Hematopoietic multipotent progenitor cell treated with erythropoietin and hydrocortisone succinate and interleukin-3 and kit ligand, for 8 days (in vitro differentiated cells): ENCODE measurements at regions not wholly inside any gene's neighbourhood (a gene's known extent, or its start where the extent isn't known, plus 50 kb on each side); places are given as distances from the start of the nearest gene placed in this dataset.
A peak's percentile ranks its signal among the peaks of the same experiment; 100 is the strongest.
"Not testable (repeated sequence)": the region's sequence is repeated elsewhere in the genome, so short reads cannot be mapped to it uniquely, and the experiment has no call there.

ENCODE experiments used
- DNase-seq: peaks from one replicate; pipeline ENCODE4 v3.0.0-alpha.2; 2015

DNA sequence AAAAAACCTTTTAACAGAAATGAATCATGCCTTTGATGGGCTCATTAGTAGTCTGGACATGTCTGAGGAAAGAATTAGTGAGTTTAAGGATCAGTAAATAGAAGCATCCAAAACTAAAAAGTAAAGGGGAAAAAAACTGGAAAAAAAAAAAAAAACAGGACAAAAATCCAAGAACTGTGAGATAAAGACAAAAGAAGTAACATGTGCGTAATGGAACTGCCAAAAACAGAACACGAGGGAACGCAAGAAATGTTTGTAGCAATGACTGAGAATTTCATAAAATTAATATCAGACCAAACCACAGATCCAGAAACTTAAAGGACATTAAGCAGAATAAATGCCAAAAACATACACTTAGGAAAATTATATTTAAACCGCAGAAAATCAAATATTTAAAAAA is 77.4 kb downstream of the MS4A13 start:
- DNase-seq, result no peak

DNA sequence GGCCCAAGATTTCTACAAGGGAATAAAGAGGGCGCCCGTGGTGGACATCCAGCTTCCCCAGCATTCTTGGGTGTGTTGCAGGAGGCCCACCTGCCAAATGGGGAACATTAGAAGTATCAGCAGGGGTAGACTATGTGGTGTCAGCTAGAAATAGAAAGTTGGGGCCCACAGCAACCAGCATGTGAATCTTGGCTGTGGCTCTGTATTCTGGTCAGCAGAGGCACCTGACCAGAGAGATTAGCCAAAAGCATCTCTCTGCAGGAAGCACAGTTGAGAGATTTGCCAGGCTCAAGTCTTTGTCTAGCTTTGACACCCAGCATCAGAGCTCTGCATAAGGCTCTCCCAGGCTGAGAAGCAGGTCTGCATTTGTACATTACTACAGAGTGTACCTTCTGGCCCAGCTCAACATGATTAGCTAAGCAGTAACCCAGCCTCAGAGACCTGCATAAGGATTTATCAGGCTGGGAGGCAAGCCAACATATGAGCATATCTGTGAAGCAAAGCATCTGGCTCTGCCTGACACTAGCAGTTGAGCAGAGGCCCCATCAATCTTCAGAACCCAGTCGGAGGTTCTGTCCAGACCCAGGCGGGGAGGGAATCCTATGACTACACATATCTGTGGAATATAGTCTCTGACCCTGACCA is 79.9 kb downstream of the MS4A13 start:
- no peak for DNase-seq

DNA sequence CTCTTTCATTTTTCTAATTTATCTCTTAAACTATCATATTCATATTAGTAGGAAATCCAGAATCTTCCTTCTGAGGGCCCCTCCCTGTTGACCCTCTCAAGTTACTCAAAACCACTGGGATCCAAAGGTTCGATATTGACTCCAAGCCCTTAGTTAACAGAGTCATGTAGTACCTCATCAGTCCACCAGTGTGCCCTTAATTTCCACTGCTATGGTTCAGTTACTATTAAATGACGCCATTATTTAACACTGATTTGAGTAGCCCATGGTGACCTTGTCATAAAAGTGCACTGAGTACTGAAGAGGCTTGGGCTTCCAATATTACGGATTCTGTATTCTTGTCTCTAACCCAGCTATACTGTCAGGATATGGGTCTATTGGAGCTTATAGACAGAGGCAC is 91.9 kb upstream of the MS4A8 start:
- no peak for DNase-seq

DNA sequence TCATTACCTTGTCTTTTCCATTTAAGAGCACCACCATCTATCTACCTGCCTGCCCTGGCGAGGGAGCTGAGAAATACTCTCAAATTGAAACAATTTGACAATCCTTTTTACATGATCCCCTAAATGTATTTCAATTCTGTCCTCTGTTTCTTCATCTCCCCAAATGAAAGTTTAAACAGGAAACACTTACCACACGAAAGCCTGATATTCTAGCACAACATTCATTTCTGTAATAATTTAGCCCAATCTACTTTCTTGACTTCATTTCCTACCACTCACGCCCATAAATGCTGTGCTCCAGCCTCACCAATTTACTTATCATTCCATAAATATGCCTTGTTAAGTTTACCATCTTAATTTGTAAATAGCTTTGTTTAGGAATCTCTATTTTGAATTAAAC is 89.8 kb upstream of the MS4A8 start:
- no peak for DNase-seq

DNA sequence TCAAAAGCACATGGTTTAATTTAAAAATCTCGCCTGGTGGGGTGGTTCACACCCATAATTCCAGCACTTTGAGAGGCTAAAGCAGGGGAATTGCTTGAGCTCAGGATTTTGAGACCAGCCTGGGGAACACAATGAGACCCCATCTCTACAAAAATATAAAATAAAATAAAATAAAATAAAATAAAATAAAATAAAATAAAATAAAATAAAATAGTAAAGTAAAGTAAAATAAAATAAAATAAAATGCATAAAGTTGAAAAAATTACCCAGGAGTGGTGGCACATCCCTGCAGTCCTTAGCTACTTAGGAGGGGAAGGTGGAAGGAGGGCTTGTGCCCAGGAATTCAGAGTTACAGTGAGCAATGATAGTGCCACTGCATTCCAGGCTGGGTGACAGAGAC is 88.7 kb upstream of the MS4A8 start:
- DNase-seq, result no peak

DNA sequence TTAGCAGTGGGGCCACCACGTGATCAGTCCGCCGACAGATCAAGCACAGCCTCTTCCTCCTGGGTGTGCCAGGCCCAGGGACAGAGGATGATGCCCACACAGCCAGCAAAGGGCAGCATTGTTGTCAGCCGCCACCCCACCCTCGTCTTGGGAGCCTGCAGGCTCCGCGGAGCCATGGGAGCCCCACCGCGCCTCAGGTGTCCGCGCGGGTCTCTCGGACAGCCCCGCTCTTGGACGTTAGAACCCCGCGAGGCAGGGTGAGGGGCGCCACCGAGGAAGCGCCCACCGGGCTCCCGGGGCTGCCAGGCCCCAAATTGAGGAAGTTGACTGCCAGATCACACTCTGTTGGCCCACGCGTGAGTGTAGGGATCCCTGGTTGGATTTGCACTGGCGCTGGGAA is 83.9 kb upstream of the MS4A8 start:
- DNase-seq, result no peak

DNA sequence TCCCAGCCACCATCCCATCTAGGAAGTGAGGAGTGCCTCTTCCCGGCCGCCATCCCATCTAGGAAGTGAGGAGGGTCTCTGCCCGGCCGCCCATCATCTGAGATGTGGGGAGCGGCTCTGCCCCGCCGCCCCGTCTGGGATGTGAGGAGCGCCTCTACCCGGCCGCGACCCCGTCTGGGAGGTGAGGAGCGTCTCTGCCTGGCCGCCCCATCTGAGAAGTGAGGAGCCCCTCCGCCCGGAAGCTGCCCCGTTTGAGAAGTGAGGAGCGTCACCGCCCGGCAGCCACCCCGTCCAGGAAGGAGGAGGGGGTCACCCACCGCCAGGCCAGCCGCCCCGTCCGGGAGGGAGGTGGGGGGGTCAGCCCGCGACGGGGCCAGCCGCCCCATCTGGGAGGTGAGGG is 77.5 kb upstream of the MS4A8 start:
- not testable (repeated sequence) for DNase-seq

DNA sequence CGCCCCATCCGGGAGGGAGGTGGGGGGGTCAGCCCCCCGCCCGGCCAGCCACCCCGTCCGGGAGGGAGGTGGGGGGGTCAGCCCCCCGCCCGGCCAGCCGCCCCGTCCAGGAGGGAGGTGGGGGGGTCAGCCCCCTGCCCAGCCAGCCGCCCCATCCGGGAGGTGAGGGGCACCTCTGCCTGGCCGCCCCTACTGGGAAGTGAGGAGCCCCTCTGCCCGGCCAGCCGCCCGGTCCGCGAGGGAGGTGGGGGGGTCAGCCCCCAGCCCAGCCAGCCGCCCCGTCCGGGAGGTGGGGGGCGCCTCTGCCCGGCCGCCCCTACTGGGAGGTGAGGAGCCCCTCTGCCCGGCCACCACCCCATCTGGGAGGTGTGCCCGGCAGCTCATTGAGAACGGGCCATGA is 76.6 kb upstream of the MS4A8 start:
- not testable (repeated sequence) for DNase-seq

DNA sequence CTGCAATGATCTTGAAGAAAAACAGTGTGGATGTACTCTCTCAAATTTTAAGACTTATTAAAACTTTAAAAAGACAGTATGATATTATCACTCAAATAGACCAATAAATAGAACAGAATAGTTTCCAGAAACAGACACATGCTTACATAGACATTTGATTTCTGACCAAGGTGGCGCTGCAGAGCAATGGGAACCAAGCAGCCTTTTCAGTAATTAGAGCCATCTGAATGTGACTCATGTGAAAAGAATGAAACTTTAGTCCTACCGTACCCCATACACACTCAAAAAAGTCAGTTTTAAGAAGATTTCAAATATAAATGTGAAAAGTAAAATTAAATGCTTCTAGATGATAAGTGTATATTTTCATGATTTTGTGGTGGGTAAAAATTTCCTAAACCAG is 74.2 kb upstream of the MS4A8 start:
- DNase-seq, result peak; percentile 8

DNA sequence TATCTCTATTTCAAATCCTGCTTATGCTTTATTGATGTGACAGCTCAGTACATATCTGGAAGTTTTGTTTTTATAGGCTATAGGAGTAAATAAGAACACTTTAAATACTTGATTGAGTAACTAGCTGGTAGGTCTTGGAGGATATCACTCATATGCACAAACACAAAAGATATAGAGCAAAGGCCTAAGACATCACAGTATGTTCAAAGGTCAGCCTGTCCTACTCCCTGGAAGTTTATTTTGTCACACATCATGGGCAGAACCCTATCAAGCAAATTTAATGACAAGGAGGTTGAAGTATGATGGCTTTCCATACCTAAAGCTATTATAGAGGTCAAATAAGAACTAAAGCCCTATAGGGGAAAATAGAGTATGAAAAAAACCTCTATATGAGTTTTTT is 70.0 kb upstream of the MS4A8 start:
- DNase-seq, result no peak

DNA sequence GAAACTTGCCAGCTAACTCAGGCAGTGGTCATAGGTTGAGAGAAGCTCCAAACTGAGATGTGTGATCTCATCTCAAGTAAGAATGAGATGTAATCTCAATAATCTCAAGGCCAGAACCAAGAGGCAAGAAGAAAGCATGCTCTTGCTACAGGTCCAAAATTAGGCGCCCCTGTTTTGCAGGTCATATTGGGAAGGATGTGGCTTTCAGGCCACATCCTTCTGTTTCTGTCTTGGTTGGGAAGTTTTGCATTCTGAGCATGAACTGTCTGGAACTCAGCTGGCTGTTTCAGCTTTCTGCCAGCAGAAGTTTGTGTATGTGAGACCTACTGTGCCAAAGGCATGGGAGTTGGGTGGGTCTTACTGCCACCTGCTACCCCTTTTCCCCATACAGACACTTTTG is 67.5 kb upstream of the MS4A8 start:
- no peak for DNase-seq

DNA sequence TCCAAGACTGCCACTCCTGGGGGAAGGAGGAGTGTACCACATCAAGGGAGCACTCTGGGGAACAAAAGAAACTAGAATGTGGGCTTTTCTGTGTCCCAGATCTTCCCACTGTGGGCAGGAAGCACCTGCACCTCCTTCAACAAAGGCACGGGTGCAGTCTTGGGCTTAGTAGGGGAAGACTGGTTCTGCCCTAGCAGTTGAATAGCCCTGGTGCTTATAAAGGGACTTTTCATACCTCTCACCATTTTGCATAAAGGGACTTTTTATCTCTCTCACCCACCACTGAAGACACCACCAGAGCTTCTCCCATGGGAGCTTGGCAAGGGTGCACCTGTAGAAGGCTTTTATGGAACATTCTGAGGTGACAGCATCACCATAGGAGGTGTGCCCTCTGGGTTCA is 65.8 kb upstream of the MS4A8 start:
- no peak for DNase-seq

DNA sequence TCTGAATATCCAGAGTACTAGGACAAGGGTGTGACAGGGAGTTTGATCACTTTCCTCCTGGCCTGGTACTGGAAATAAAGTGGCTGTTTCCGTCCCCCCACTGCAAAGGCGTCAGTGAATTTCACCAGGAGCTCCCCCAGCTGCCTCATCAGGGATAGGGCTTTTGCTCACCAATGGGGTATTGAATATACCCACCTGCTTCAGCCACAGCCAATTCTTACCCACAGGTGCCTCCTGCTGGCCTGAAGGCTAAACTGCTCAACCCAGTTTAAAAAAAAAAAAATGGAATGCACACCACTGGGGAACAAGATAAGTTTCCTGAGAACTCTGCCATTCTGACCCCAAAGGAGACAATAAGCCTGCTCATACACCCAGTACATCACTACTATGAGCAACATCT is 65.3 kb upstream of the MS4A8 start:
- DNase-seq, result no peak

DNA sequence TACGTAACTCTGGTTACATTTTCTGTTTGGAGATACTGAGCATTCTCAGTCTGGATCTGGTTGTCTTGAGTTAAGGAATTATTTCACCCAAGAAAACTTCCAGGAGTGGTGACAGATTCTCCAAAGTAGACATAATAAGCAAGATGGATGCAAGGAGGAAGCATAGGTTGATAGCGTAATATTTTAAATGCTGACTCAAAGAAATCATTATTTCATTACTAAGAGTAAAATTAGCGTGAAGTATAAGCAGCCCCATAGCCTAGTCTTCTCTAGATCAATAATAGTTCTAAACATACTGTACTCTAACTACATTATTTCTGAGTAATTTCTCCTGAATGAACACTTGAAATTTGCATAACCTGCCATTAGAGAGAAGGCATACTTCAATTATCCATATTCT is 57.5 kb upstream of the MS4A8 start:
- DNase-seq, result no peak

DNA sequence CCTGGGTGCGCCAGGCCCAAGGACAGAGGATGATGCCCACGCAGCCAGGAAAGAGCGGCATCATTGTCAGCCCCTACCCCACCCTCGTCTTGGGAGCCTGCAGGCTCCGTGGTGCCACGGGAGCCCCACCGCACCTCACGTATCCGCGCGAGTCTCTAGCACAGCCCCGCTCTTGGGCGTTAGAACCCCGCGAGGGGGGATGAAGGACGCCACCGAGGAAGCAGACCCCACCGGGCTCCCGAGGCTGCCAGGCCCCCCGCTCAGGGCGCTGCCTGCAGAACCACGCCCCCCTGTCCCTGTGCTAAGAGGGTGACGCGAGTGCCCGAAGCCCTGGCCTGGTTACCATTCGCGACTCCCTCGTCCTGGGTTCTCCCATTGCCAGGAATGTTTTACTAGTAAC is 52.3 kb upstream of the MS4A8 start:
- no peak for DNase-seq
